ENCODE measurements at regions not wholly inside any gene's neighbourhood (a gene's known extent, or its start where the extent isn't known, plus 50 kb on each side); places are given as distances from the start of the nearest gene placed in this dataset.
"Not testable (repeated sequence)": the region's sequence is repeated elsewhere in the genome, so short reads cannot be mapped to it uniquely, and the experiment has no call there.

GRCh38 chr1:67554204-67554603 is 124.0 kb upstream of the SERBP1 start:
- not testable (repeated sequence) for TF ChIP-seq CTCF (IDR thresholded peaks at IDR 0.05; ENCODE audit: low read depth, low read length); EZH2phosphoT487 (IDR thresholded peaks at IDR 0.05; ENCODE audit: low read depth)

All from OCI-LY3 (cell line).